IMR-90 (cell line): ENCODE measurements at regions not wholly inside any gene's neighbourhood (a gene's known extent, or its start where the extent isn't known, plus 50 kb on each side); places are given as distances from the start of the nearest gene placed in this dataset.

Experiments used
- CTCF ChIP-seq: conservative IDR thresholded peaks from 2 replicates; pipeline ENCODE4 v1.5.1; 2012; ENCODE audit warnings: mild to moderate bottlenecking, low read depth, low read length, improper control_type of control experiment
- MAZ ChIP-seq: IDR thresholded peaks from 2 replicates; pipeline ENCODE4 v1.6.1; 2012; ENCODE audit warnings: low read depth, mild to moderate bottlenecking, low read length, improper control_type of control experiment, moderate library complexity, borderline replicate concordance
- POLR2A ChIP-seq: IDR thresholded peaks from 2 replicates; pipeline ENCODE4 v1.6.1; 2012; ENCODE audit warnings: mild to moderate bottlenecking, low read depth, low read length
- RAD21 ChIP-seq: IDR thresholded peaks from 2 replicates; pipeline ENCODE4 v1.6.1; 2012; ENCODE audit warnings: low read length, improper control_type of control experiment
- SMC3 ChIP-seq: fragments of 150-350 bp; IDR thresholded peaks from 2 replicates; pipeline ENCODE4 v1.6.1; 2016; ENCODE audit warnings: low read depth, mild to moderate bottlenecking, antibody characterized with exemption, low read length, moderate library complexity
- USF2 ChIP-seq: fragments of 150-350 bp; IDR thresholded peaks from 2 replicates; pipeline ENCODE4 v1.6.1; 2017; ENCODE audit warnings: mild to moderate bottlenecking, antibody characterized with exemption, low read length, low read depth

- TF ChIP-seq MAZ (no peak), POLR2A (no peak), CTCF (no peak), USF2 (no peak), SMC3 (no peak), RAD21 (no peak)
Measured at GRCh38 chr5:109516390-109516789, 106.6 kb upstream of the PJA2 start.
